ENCODE measurements at regions not wholly inside any gene's neighbourhood (a gene's known extent, or its start where the extent isn't known, plus 50 kb on each side); places are given as distances from the start of the nearest gene placed in this dataset.

- Histone ChIP-seq H3K4me2 (ENCODE audit: low read length) (no peak overlapping the region), H3K36me3 (ENCODE audit: insufficient read depth, low read length) (no peaks in the 10 kb centered on the region), H3K27ac (ENCODE audit: low read depth, low read length, poor library complexity, severe bottlenecking) (no peak overlapping the region), H3K27me3 (ENCODE audit: insufficient read depth, low read length) (no peaks in the 10 kb centered on the region), H3K9me2 (ENCODE audit: low read depth, low read length) (no peaks in the 10 kb centered on the region), H4K20me1 (ENCODE audit: insufficient read depth, low read length) (no peaks in the 10 kb centered on the region), H3K9me3 (ENCODE audit: low read length) (no peaks in the 10 kb centered on the region), H2AFZ (ENCODE audit: low read length) (no peak overlapping the region), H3K79me2 (ENCODE audit: insufficient read depth, low read length) (no peaks in the 10 kb centered on the region), H3K9ac (ENCODE audit: low read length) (no peak overlapping the region), H3F3A (ENCODE audit: insufficient read depth, low read length) (no peaks in the 10 kb centered on the region), H3K4me3 (ENCODE audit: low read depth, low read length, poor library complexity, severe bottlenecking) (no peak overlapping the region), H3K4me1 (ENCODE audit: insufficient read depth, low read length, severe bottlenecking) (no peaks in the 10 kb centered on the region)
- TF ChIP-seq CTCF (IDR thresholded peaks at IDR 0.05; ENCODE audit: low read length) (no peak), EZH2 (IDR thresholded peaks at IDR 0.05; ENCODE audit: borderline replicate concordance, low read length) (no peak)
These were observed 1528.0 kb downstream of the BRINP3 start for GRCh38 chr1:188949701-188950100.

DNA sequence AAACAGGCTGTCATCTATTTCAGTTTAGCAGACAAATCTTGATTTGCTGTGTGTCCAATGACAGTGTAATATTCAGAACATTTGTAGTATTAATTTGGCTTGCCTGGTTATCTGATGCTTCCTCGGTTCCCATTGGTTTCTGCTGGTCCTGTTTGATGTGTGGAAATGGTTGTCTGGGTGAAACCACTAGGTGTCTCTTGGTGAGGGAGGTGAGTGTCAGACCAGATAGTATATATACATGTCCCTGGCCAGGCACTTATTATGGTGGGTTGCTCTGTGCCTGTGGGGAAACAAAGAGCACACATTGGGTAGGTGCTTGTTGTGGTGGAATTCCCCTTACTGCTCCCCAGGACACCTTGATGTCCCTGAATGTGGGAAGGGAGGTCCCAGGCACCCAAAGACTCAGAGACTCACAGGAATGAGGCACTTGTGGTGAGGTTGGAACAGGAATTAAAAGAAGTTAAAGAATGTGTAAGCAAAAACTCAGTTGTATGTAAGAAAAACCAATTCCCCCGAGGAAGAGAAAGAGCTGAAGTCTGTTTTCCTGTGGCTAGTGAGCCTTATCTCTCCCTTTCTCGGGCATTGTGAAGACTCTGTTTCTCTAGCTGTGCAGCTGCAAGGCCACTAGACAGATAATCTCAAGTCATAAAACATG is 1519.1 kb downstream of the BRINP3 start:
- Histone ChIP-seq H3K4me2 (ENCODE audit: low read length) (no peak overlapping the region), H3K79me2 (ENCODE audit: insufficient read depth, low read length) (no peaks in the 10 kb centered on the region), H3K9me3 (ENCODE audit: low read length) (no peaks in the 10 kb centered on the region), H3K27me3 (ENCODE audit: insufficient read depth, low read length) (no peaks in the 10 kb centered on the region), H3K4me1 (ENCODE audit: insufficient read depth, low read length, severe bottlenecking) (no peaks in the 10 kb centered on the region), H3K36me3 (ENCODE audit: insufficient read depth, low read length) (no peaks in the 10 kb centered on the region), H2AFZ (ENCODE audit: low read length) (no peak overlapping the region), H3K9ac (ENCODE audit: low read length) (no peak overlapping the region), H3K27ac (ENCODE audit: low read depth, low read length, poor library complexity, severe bottlenecking) (no peak overlapping the region), H3F3A (ENCODE audit: insufficient read depth, low read length) (no peaks in the 10 kb centered on the region), H3K4me3 (ENCODE audit: low read depth, low read length, poor library complexity, severe bottlenecking) (no peak overlapping the region), H3K9me2 (ENCODE audit: low read depth, low read length) (no peaks in the 10 kb centered on the region), H4K20me1 (ENCODE audit: insufficient read depth, low read length) (no peaks in the 10 kb centered on the region)
- TF ChIP-seq EZH2 (IDR thresholded peaks at IDR 0.05; ENCODE audit: borderline replicate concordance, low read length), result no peak
- TF ChIP-seq CTCF (IDR thresholded peaks at IDR 0.05; ENCODE audit: low read length), result no peak; the same call in 1 of the 2 replicates

- no peak overlapping the region for H3K4me2 ChIP-seq (ENCODE audit: low read length)
- H3F3A ChIP-seq (ENCODE audit: insufficient read depth, low read length), result no peaks in the 10 kb centered on the region
- H3K4me1 ChIP-seq (ENCODE audit: insufficient read depth, low read length, severe bottlenecking), result no peaks in the 10 kb centered on the region
- H2AFZ ChIP-seq (ENCODE audit: low read length), result no peak overlapping the region
- H3K27ac ChIP-seq (ENCODE audit: low read depth, low read length, poor library complexity, severe bottlenecking), result no peak overlapping the region
- H4K20me1 ChIP-seq (ENCODE audit: insufficient read depth, low read length), result no peaks in the 10 kb centered on the region
- H3K4me3 ChIP-seq (ENCODE audit: low read depth, low read length, poor library complexity, severe bottlenecking), result no peak overlapping the region
- no peaks in the 10 kb centered on the region for H3K9me2 ChIP-seq (ENCODE audit: low read depth, low read length)
- no peaks in the 10 kb centered on the region for H3K36me3 ChIP-seq (ENCODE audit: insufficient read depth, low read length)
- no peaks in the 10 kb centered on the region for H3K9me3 ChIP-seq (ENCODE audit: low read length)
- no peaks in the 10 kb centered on the region for H3K79me2 ChIP-seq (ENCODE audit: insufficient read depth, low read length)
- H3K9ac ChIP-seq (ENCODE audit: low read length), result no peak overlapping the region
- H3K27me3 ChIP-seq (ENCODE audit: insufficient read depth, low read length), result no peaks in the 10 kb centered on the region
- TF ChIP-seq CTCF (IDR thresholded peaks at IDR 0.05; ENCODE audit: low read length), result no peak
- no peak for TF ChIP-seq EZH2 (IDR thresholded peaks at IDR 0.05; ENCODE audit: borderline replicate concordance, low read length)
These were observed 1490.8 kb downstream of the BRINP3 start for GRCh38 chr1:188986745-188987417.
